GM12878 (cell line): ENCODE measurements at regions not wholly inside any gene's neighbourhood (a gene's known extent, or its start where the extent isn't known, plus 50 kb on each side); places are given as distances from the start of the nearest gene placed in this dataset.

ENCODE experiments used
- ATAC-seq: fragments of 200-7000 bp; cut with Tn5 transposase; 3 replicates; pipeline ENCODE4 v1.9.1; 2020; ENCODE audit warnings: mild to moderate bottlenecking, moderate library complexity
- BruUV-seq: library from RNA; stranded (reverse); fragments of 400-500 nt; replicated peaks from 2 replicates; lab custom pipeline; 2021; lab: Mats Ljungman, UMichigan
- CTCF ChIA-PET: fragments of 300-600 bp; sonication (Branson Sonifier 250); formaldehyde crosslinking; extraction: SDS; loops from one replicate; lab custom pipeline; 2021; ENCODE audit warnings: inconsistent platforms; lab: Yijun Ruan, JAX
- POLR2A ChIA-PET: fragments of 350-600 bp; formaldehyde crosslinking; extraction: SDS; loops from one replicate; lab custom pipeline; 2021; ENCODE audit warnings: inconsistent platforms; lab: Charles Lee
- RAD21 ChIA-PET: fragments of 300-600 bp; sonication (Branson Sonifier 250); formaldehyde crosslinking; loops from one replicate; lab custom pipeline; 2023; ENCODE audit warnings: antibody characterized with exemption; ENCODE audit not compliant: unreplicated experiment; lab: Charles Lee
- SMC1A ChIA-PET: fragments of 300-600 bp; sonication (Branson Sonifier 250); formaldehyde crosslinking; loops from one replicate; lab custom pipeline; 2023; ENCODE audit not compliant: unreplicated experiment, uncharacterized antibody; lab: Charles Lee
- DNase-seq: peaks from one replicate; pipeline ENCODE4 v3.0.0-alpha.2; 2011; ENCODE audit warnings: low read depth, low spot score
- FAIRE-seq: peaks from 3 replicates; lab custom pipeline; 2011; peaks lifted over from hg19 to GRCh38; lab: Jason Lieb, UNC
- H2AFZ ChIP-seq: 2 replicates; pipeline ENCODE4 v1.6.0; 2011; ENCODE audit warnings: low read depth, low read length, control low read depth; ENCODE audit not compliant: control insufficient read depth
- H3K27ac ChIP-seq: 2 replicates; pipeline ENCODE4 v1.5.1; 2011; ENCODE audit warnings: control low read depth; ENCODE audit not compliant: control insufficient read depth, insufficient read depth
- H3K27me3 ChIP-seq, 2 experiments: replicated peaks in 1 of 2; 2 replicates each; pipeline versions ENCODE4 v1.6.0 to v1.6.1; 2011; ENCODE audit warnings: low read length in 1 of 2; ENCODE audit not compliant: control insufficient read depth in 2 of 2, insufficient read depth in 2 of 2
- H3K36me3 ChIP-seq, 2 experiments: 2 replicates each; pipeline ENCODE4 v1.5.1; 2011; ENCODE audit warnings: low read length in 1 of 2; ENCODE audit not compliant: control insufficient read depth in 2 of 2, insufficient read depth in 2 of 2
- H3K4me1 ChIP-seq: 2 replicates; pipeline ENCODE4 v1.6.1; 2011; ENCODE audit warnings: mild to moderate bottlenecking, low read length, moderate library complexity, mixed read lengths; ENCODE audit not compliant: control insufficient read depth, insufficient read depth
- H3K4me2 ChIP-seq: 2 replicates; pipeline ENCODE4 v1.6.0; 2011; ENCODE audit warnings: control low read depth; ENCODE audit not compliant: control insufficient read depth, insufficient read depth
- H3K4me3 ChIP-seq: fragments of 200-600 bp; sonication (generic); 2 replicates; pipeline ENCODE4 v1.5.1; 2016
- H3K79me2 ChIP-seq: 2 replicates; pipeline ENCODE4 v1.6.0; 2011; ENCODE audit warnings: low read length; ENCODE audit not compliant: control insufficient read depth, insufficient read depth
- H3K9ac ChIP-seq: 2 replicates; pipeline ENCODE4 v1.8.0; 2011; ENCODE audit warnings: low read length, control low read depth, mixed read lengths; ENCODE audit not compliant: control insufficient read depth, insufficient read depth
- H3K9me3 ChIP-seq: replicated peaks from 3 replicates; pipeline ENCODE4 v1.5.1; 2011; ENCODE audit warnings: mild to moderate bottlenecking, low read length; ENCODE audit not compliant: control insufficient read depth, insufficient read depth
- H4K20me1 ChIP-seq: 2 replicates; pipeline ENCODE4 v1.6.0; 2011; ENCODE audit not compliant: control insufficient read depth, insufficient read depth
- ATF3 ChIP-seq: IDR thresholded peaks from 2 replicates; pipeline ENCODE4 v1.6.1; 2011; ENCODE audit warnings: low read depth, mild to moderate bottlenecking, low read length, moderate library complexity, borderline replicate concordance; ENCODE audit errors: extremely low read depth
- BCLAF1 ChIP-seq: fragments of 450-650 bp; IDR thresholded peaks from 2 replicates; pipeline ENCODE4 v1.6.1; 2017; ENCODE audit warnings: antibody characterized with exemption, mild to moderate bottlenecking, moderate library complexity
- CBFB ChIP-seq: IDR thresholded peaks from 2 replicates; pipeline ENCODE4 v1.6.1; 2016; ENCODE audit warnings: antibody characterized with exemption, low read depth
- CEBPB ChIP-seq, 2 experiments: fragments of 150-350 bp in 1 of 2; IDR thresholded peaks; 2 replicates each; pipeline ENCODE4 v1.6.1; 2012 to 2014; ENCODE audit warnings: low read depth in 2 of 2, low read length in 2 of 2, borderline replicate concordance in 1 of 2, inconsistent platforms in 1 of 2
- CHD2 ChIP-seq: IDR thresholded peaks from 2 replicates; pipeline ENCODE4 v1.6.1; 2011; ENCODE audit warnings: low read depth, low read length, improper control_type of control experiment, borderline replicate concordance
- FOS ChIP-seq: IDR thresholded peaks from 3 replicates; pipeline ENCODE4 v1.6.1; 2011; ENCODE audit warnings: borderline replicate concordance; ENCODE audit not compliant: insufficient read length; ENCODE audit errors: extremely low read depth
- IRF5 ChIP-seq: fragments of 450-650 bp; IDR thresholded peaks from 2 replicates; pipeline ENCODE4 v1.6.1; 2017; ENCODE audit warnings: borderline replicate concordance
- JUNB ChIP-seq: IDR thresholded peaks from 2 replicates; pipeline ENCODE4 v1.6.1; 2016; ENCODE audit warnings: antibody characterized with exemption, mild to moderate bottlenecking
- KLF5 ChIP-seq: fragments of 450-650 bp; IDR thresholded peaks from 2 replicates; pipeline ENCODE4 v1.6.1; 2014; ENCODE audit warnings: mild to moderate bottlenecking; ENCODE audit not compliant: partially characterized antibody
- MYB ChIP-seq: fragments of 150-350 bp; IDR thresholded peaks from 2 replicates; pipeline ENCODE4 v1.6.1; 2014; ENCODE audit warnings: mild to moderate bottlenecking, low read depth, low read length, borderline replicate concordance
- NFYB ChIP-seq: IDR thresholded peaks from 2 replicates; pipeline ENCODE4 v1.6.1; 2011; ENCODE audit warnings: low read depth, mild to moderate bottlenecking, low read length, improper control_type of control experiment, moderate library complexity; ENCODE audit not compliant: insufficient read depth
- NR2F1 ChIP-seq: fragments of 450-650 bp; conservative IDR thresholded peaks from 2 replicates; pipeline ENCODE4 v1.6.1; 2017; ENCODE audit warnings: mild to moderate bottlenecking
- NRF1 ChIP-seq: conservative IDR thresholded peaks from 2 replicates; pipeline ENCODE4 v1.6.1; 2011; ENCODE audit warnings: mild to moderate bottlenecking, low read depth, low read length, improper control_type of control experiment
- RB1 ChIP-seq: fragments of 450-650 bp; formaldehyde crosslinking; IDR thresholded peaks from 2 replicates; pipeline ENCODE4 v1.6.1; 2017; ENCODE audit warnings: mild to moderate bottlenecking, borderline replicate concordance
- RUNX3 ChIP-seq: IDR thresholded peaks from 2 replicates; pipeline ENCODE4 v1.6.1; 2012; ENCODE audit warnings: low read length, inconsistent platforms
- SMAD5 ChIP-seq: IDR thresholded peaks from 2 replicates; pipeline ENCODE4 v1.6.1; 2016; ENCODE audit warnings: antibody characterized with exemption, low read depth
- SMC3 ChIP-seq: IDR thresholded peaks from 2 replicates; pipeline ENCODE4 v1.6.1; 2011; ENCODE audit warnings: low read length, improper control_type of control experiment, borderline replicate concordance
- SUZ12 ChIP-seq: fragments of 200-600 bp; sonication (generic); IDR thresholded peaks from one replicate; pipeline ENCODE4 v1.6.1; 2018; ENCODE audit warnings: antibody characterized with exemption, mild to moderate bottlenecking; ENCODE audit not compliant: unreplicated experiment
- in situ Hi-C: fragments of 300-500 bp; cut with MboI; formaldehyde crosslinking; loops from 9 replicates; pipeline ENCODE4 v1.14.3; 2018; ENCODE audit warnings: mixed read lengths
- intact Hi-C: fragments of 100-400 bp; cut with micrococcal nuclease; formaldehyde crosslinking; loops from one replicate; pipeline ENCODE4 v1.14.2; 2022; ENCODE audit not compliant: unreplicated experiment

- H3K9ac ChIP-seq: no peak overlapping the region
- DNase-seq (no peak), FAIRE-seq (no peak), ATAC-seq (no peak)
- no peak overlapping the region for H3K27ac ChIP-seq
- ChIA-PET POLR2A (no interaction called here), RAD21 (no interaction called here), SMC1A (interaction anchor here (1.1 kb wide), 1 partner anchor 103 kb away, joined by 3 read pairs; no protein-coding TSS in a partner anchor), CTCF (interaction anchor here (1.1 to 1.6 kb wide), 2 partner anchors 177 to 474 kb away, joined by 3 to 4 read pairs; no protein-coding TSS in a partner anchor)
- BruUV-seq: no TSS peak
- intact Hi-C loops (no loop called here), in situ Hi-C loops (no loop called here)
- no peaks in the 10 kb centered on the region for H3K27me3 ChIP-seq
- H3K36me3 ChIP-seq: no peaks in the 10 kb centered on the region
- H3K9me3 ChIP-seq: no peaks in the 10 kb centered on the region
- H3K4me1 ChIP-seq: no peaks in the 10 kb centered on the region
- H2AFZ ChIP-seq: no peak overlapping the region
- no peak for TF ChIP-seq RUNX3
- no peak for TF ChIP-seq NFYB
- no peak for TF ChIP-seq CEBPB (IDR thresholded peaks at IDR 0.05; ENCODE audit: borderline replicate concordance in 1 of 2, low read depth in 2 of 2, low read length in 2 of 2)
- TF ChIP-seq CBFB: no peak
- no peak for TF ChIP-seq MYB
- no peak for TF ChIP-seq NR2F1
- no peak for TF ChIP-seq SMAD5
- no peak for TF ChIP-seq JUNB
- TF ChIP-seq BCLAF1: no peak
- TF ChIP-seq ATF3: no peak
- no peak for TF ChIP-seq FOS
- TF ChIP-seq CHD2: no peak
- TF ChIP-seq RB1: no peak
- no peak for TF ChIP-seq SMC3
- no peak for TF ChIP-seq IRF5
- TF ChIP-seq KLF5: no peak
- TF ChIP-seq NRF1: no peak
- no peak for TF ChIP-seq SUZ12
- H4K20me1 ChIP-seq: no peaks in the 10 kb centered on the region
- no peak overlapping the region for H3K4me2 ChIP-seq
- no peak overlapping the region for H3K4me3 ChIP-seq
- H3K79me2 ChIP-seq: no peaks in the 10 kb centered on the region
Observed at GRCh38 chr4:14532436-14532835, 469.8 kb upstream of the CPEB2 start.
